ENCODE measurements at regions not wholly inside any gene's neighbourhood (a gene's known extent, or its start where the extent isn't known, plus 50 kb on each side); places are given as distances from the start of the nearest gene placed in this dataset.

GRCh38 chr6:11431455-11431937 lies 106.1 kb upstream of the TMEM170B start (continued):
- TF ChIP-seq SRSF9 (IDR thresholded peaks at IDR 0.05; ENCODE audit: borderline replicate concordance, insufficient read depth, low read depth, low read length, poor library complexity, severe bottlenecking) (no peak), CEBPB (IDR thresholded peaks at IDR 0.05; ENCODE audit: borderline replicate concordance, low read depth, low read length) (peak; percentile 94), ATAD3A (CRISPR knock-in tag; IDR thresholded peaks at IDR 0.05) (no peak), MED13 (CRISPR knock-in tag; IDR thresholded peaks at IDR 0.05) (no peak), ZFY (CRISPR knock-in tag; IDR thresholded peaks at IDR 0.05) (no peak), MNT (IDR thresholded peaks at IDR 0.05) (no peak), ZNF20 (CRISPR knock-in tag; IDR thresholded peaks at IDR 0.05) (no peak), ZNF264 (CRISPR knock-in tag; IDR thresholded peaks at IDR 0.05) (0 out of 2 replicates have a peak, but pooled peaks have one; percentile 49), ZNF318 (CRISPR knock-in tag; IDR thresholded peaks at IDR 0.05) (no peak), KIAA2018 (CRISPR knock-in tag; IDR thresholded peaks at IDR 0.05; ENCODE audit: borderline replicate concordance) (no peak), THYN1 (CRISPR knock-in tag; IDR thresholded peaks at IDR 0.05; ENCODE audit: borderline replicate concordance, low read depth) (no peak), SCMH1 (CRISPR knock-in tag; IDR thresholded peaks at IDR 0.05; ENCODE audit: borderline replicate concordance) (no peak)

All from HepG2 (cell line).